ENCODE measurements at regions not wholly inside any gene's neighbourhood (a gene's known extent, or its start where the extent isn't known, plus 50 kb on each side); places are given as distances from the start of the nearest gene placed in this dataset.

GRCh38 chr3:191068946-191069813 is 129.9 kb upstream of the OSTN start:
- Histone ChIP-seq H3K36me3 (ENCODE audit: control insufficient read depth, low read length) (no peaks in the 10 kb centered on the region), H3K4me1 (ENCODE audit: control insufficient read depth, low read length) (no peaks in the 10 kb centered on the region), H3K9me2 (replicated peaks; ENCODE audit: control insufficient read depth, low read length) (no peaks in the 10 kb centered on the region), H3K79me2 (ENCODE audit: control insufficient read depth, low read length) (no peaks in the 10 kb centered on the region), H3K9me3 (ENCODE audit: control insufficient read depth, insufficient read depth, low read length) (no peaks in the 10 kb centered on the region), H3K4me3 (ENCODE audit: low read length) (no peak overlapping the region), H4K20me1 (ENCODE audit: control insufficient read depth, insufficient read depth, low read depth, low read length) (no peaks in the 10 kb centered on the region), H3K4me2 (ENCODE audit: low read length) (no peak overlapping the region), H3K27me3 (ENCODE audit: control insufficient read depth, low read length) (no peaks in the 10 kb centered on the region), H3K27ac (ENCODE audit: low read depth, low read length) (no peak overlapping the region), H3F3A (ENCODE audit: control insufficient read depth, insufficient read depth) (no peaks in the 10 kb centered on the region)
- TF ChIP-seq CTCF (IDR thresholded peaks at IDR 0.05; ENCODE audit: low read depth, low read length, poor library complexity, severe bottlenecking): no peak
- TF ChIP-seq EZH2phosphoT487 (IDR thresholded peaks at IDR 0.05; ENCODE audit: borderline replicate concordance, low read length): no peak

- no peak overlapping the region for H3K4me2 ChIP-seq (ENCODE audit: low read length)
- no peaks in the 10 kb centered on the region for H3K4me1 ChIP-seq (ENCODE audit: control insufficient read depth, low read length)
- H3K4me3 ChIP-seq (ENCODE audit: low read length): no peak overlapping the region
These were observed 132.4 kb upstream of the OSTN start for GRCh38 chr3:191066669-191067068.

GRCh38 chr3:191065181-191065805 is 133.7 kb upstream of the OSTN start:
- no peaks in the 10 kb centered on the region for H3K4me1 ChIP-seq (ENCODE audit: control insufficient read depth, low read length)
- H3K4me3 ChIP-seq (ENCODE audit: low read length): no peak overlapping the region
- H3F3A ChIP-seq (ENCODE audit: control insufficient read depth, insufficient read depth): no peaks in the 10 kb centered on the region
- no peaks in the 10 kb centered on the region for H3K36me3 ChIP-seq (ENCODE audit: control insufficient read depth, low read length)
- H3K9me3 ChIP-seq (ENCODE audit: control insufficient read depth, insufficient read depth, low read length): no peaks in the 10 kb centered on the region
- TF ChIP-seq CTCF (IDR thresholded peaks at IDR 0.05; ENCODE audit: low read depth, low read length, poor library complexity, severe bottlenecking) (no peak), EZH2phosphoT487 (IDR thresholded peaks at IDR 0.05; ENCODE audit: borderline replicate concordance, low read length) (no peak)
- H3K27me3 ChIP-seq (ENCODE audit: control insufficient read depth, low read length): no peaks in the 10 kb centered on the region
- H3K9me2 ChIP-seq (replicated peaks; ENCODE audit: control insufficient read depth, low read length): no peaks in the 10 kb centered on the region
- no peaks in the 10 kb centered on the region for H3K79me2 ChIP-seq (ENCODE audit: control insufficient read depth, low read length)
- no peak overlapping the region for H3K27ac ChIP-seq (ENCODE audit: low read depth, low read length)
- no peaks in the 10 kb centered on the region for H4K20me1 ChIP-seq (ENCODE audit: control insufficient read depth, insufficient read depth, low read depth, low read length)
- no peak overlapping the region for H3K4me2 ChIP-seq (ENCODE audit: low read length)

More at GRCh38 chr3:191066669-191067068, 132.4 kb upstream of the OSTN start:
- Histone ChIP-seq H4K20me1 (ENCODE audit: control insufficient read depth, insufficient read depth, low read depth, low read length) (no peaks in the 10 kb centered on the region), H3K27me3 (ENCODE audit: control insufficient read depth, low read length) (no peaks in the 10 kb centered on the region), H3K36me3 (ENCODE audit: control insufficient read depth, low read length) (no peaks in the 10 kb centered on the region), H3K27ac (ENCODE audit: low read depth, low read length) (no peak overlapping the region), H3F3A (ENCODE audit: control insufficient read depth, insufficient read depth) (no peaks in the 10 kb centered on the region), H3K9me3 (ENCODE audit: control insufficient read depth, insufficient read depth, low read length) (no peaks in the 10 kb centered on the region), H3K79me2 (ENCODE audit: control insufficient read depth, low read length) (no peaks in the 10 kb centered on the region), H3K9me2 (replicated peaks; ENCODE audit: control insufficient read depth, low read length) (no peaks in the 10 kb centered on the region)
- TF ChIP-seq EZH2phosphoT487 (IDR thresholded peaks at IDR 0.05; ENCODE audit: borderline replicate concordance, low read length): no peak

GRCh38 chr3:191051037-191051436 is 148.0 kb upstream of the OSTN start:
- no peak overlapping the region for H3K27ac ChIP-seq (ENCODE audit: low read depth, low read length)
- H3K4me1 ChIP-seq (ENCODE audit: control insufficient read depth, low read length): no peaks in the 10 kb centered on the region
- no peaks in the 10 kb centered on the region for H3K27me3 ChIP-seq (ENCODE audit: control insufficient read depth, low read length)
- H3K36me3 ChIP-seq (ENCODE audit: control insufficient read depth, low read length): no peaks in the 10 kb centered on the region
- no peaks in the 10 kb centered on the region for H3K79me2 ChIP-seq (ENCODE audit: control insufficient read depth, low read length)
- H3K9me2 ChIP-seq (replicated peaks; ENCODE audit: control insufficient read depth, low read length): no peaks in the 10 kb centered on the region
- H3F3A ChIP-seq (ENCODE audit: control insufficient read depth, insufficient read depth): no peaks in the 10 kb centered on the region
- TF ChIP-seq CTCF (IDR thresholded peaks at IDR 0.05; ENCODE audit: low read depth, low read length, poor library complexity, severe bottlenecking) (peak; percentile 46), EZH2phosphoT487 (IDR thresholded peaks at IDR 0.05; ENCODE audit: borderline replicate concordance, low read length) (no peak)
- no peak overlapping the region for H3K4me3 ChIP-seq (ENCODE audit: low read length)
- no peak overlapping the region for H3K4me2 ChIP-seq (ENCODE audit: low read length)
- H3K9me3 ChIP-seq (ENCODE audit: control insufficient read depth, insufficient read depth, low read length): no peaks in the 10 kb centered on the region
- no peaks in the 10 kb centered on the region for H4K20me1 ChIP-seq (ENCODE audit: control insufficient read depth, insufficient read depth, low read depth, low read length)

Data from DOHH2 (cell line).